Vagina (tissue), 2 donors: ENCODE measurements at regions not wholly inside any gene's neighbourhood (a gene's known extent, or its start where the extent isn't known, plus 50 kb on each side); places are given as distances from the start of the nearest gene placed in this dataset.

Experiments
- DNase-seq, 2 donors: peaks; one replicate each; pipeline ENCODE4 v3.0.0-alpha.2; 2017; ENCODE audit errors: extremely low spot score in 2 of 2
- H3K27ac ChIP-seq: fragments of 200-600 bp; sonication (generic); one replicate; pipeline ENCODE4 v1.5.1; 2019
- H3K27me3 ChIP-seq: fragments of 200-600 bp; sonication (generic); one replicate; pipeline ENCODE4 v1.5.1; 2019
- H3K36me3 ChIP-seq, 2 donors: fragments of 200-600 bp; sonication (generic); one replicate each; pipeline ENCODE4 v1.5.1; 2017 to 2019
- H3K4me1 ChIP-seq: fragments of 200-600 bp; sonication (generic); one replicate; pipeline ENCODE4 v1.5.1; 2019
- H3K4me3 ChIP-seq, 2 donors: fragments of 200-600 bp; sonication (generic); 1 replicate in 1 of 2; 2 replicates in 1 of 2; pipeline ENCODE4 v1.5.1; 2016 to 2019
- H3K9me3 ChIP-seq: fragments of 200-600 bp; sonication (generic); one replicate; pipeline ENCODE4 v1.5.1; 2019
- POLR2A ChIP-seq, 2 donors: fragments of 450-650 bp; IDR thresholded peaks; one replicate each; pipeline ENCODE4 v1.6.1; 2017; ENCODE audit warnings: antibody characterized with exemption in 2 of 2, mild to moderate bottlenecking in 2 of 2, moderate library complexity in 2 of 2
- POLR2AphosphoS5 ChIP-seq, 2 donors: sonication (generic); formaldehyde crosslinking; IDR thresholded peaks; one replicate each; pipeline ENCODE4 v1.9.0; 2017; ENCODE audit warnings: antibody characterized with exemption in 2 of 2, mild to moderate bottlenecking in 2 of 2, low read depth in 1 of 2; ENCODE audit not compliant: insufficient read depth in 1 of 2
- intact Hi-C: fragments of 100-400 bp; cut with DNase I; formaldehyde crosslinking; loops from one replicate; pipeline ENCODE4 v1.15.1; 2023
- TF ChIP-seq, protein P1 (sequence below), 3 experiments: fragments of 450-650 bp in 2 of 3; fragments of 200-600 bp in 1 of 3; sonication (generic) in 1 of 3; IDR thresholded peaks; one replicate each; pipeline ENCODE4 v1.5.1; 2017 to 2019; ENCODE audit warnings: antibody characterized with exemption in 3 of 3, mild to moderate bottlenecking in 2 of 3, moderate library complexity in 2 of 3

DNA sequence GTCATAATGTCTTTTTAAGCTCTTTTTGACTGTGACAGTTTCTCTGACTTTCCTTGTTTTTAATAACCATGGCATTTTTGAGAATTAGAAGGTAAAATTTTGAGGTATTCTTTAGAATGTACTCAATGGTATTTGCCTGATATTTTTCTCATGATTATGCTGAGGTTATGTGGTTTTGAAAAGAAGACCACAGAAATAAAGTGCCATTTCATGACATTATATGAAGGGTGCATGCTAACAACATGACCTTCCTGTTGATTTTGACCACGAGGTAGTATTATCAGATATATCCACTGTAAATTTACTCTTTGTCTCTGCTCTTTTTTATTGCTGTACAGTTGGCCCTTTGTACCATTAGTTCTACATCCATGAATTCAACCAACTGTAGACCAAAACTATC lies 1418.5 kb downstream of the PLA2G4A start:
- Histone ChIP-seq H3K9me3 (no peaks in the 10 kb centered on the region), H3K27me3 (no peaks in the 10 kb centered on the region), H3K4me1 (no peaks in the 10 kb centered on the region), H3K36me3 (no peaks in the 10 kb centered on the region), H3K27ac (no peak overlapping the region), H3K4me3 (no peak overlapping the region)
- intact Hi-C loops, result no loop called here
- no peak for DNase-seq
- TF ChIP-seq, protein P1, sequence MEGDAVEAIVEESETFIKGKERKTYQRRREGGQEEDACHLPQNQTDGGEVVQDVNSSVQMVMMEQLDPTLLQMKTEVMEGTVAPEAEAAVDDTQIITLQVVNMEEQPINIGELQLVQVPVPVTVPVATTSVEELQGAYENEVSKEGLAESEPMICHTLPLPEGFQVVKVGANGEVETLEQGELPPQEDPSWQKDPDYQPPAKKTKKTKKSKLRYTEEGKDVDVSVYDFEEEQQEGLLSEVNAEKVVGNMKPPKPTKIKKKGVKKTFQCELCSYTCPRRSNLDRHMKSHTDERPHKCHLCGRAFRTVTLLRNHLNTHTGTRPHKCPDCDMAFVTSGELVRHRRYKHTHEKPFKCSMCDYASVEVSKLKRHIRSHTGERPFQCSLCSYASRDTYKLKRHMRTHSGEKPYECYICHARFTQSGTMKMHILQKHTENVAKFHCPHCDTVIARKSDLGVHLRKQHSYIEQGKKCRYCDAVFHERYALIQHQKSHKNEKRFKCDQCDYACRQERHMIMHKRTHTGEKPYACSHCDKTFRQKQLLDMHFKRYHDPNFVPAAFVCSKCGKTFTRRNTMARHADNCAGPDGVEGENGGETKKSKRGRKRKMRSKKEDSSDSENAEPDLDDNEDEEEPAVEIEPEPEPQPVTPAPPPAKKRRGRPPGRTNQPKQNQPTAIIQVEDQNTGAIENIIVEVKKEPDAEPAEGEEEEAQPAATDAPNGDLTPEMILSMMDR (IDR thresholded peaks at IDR 0.05), result no peak

DNA sequence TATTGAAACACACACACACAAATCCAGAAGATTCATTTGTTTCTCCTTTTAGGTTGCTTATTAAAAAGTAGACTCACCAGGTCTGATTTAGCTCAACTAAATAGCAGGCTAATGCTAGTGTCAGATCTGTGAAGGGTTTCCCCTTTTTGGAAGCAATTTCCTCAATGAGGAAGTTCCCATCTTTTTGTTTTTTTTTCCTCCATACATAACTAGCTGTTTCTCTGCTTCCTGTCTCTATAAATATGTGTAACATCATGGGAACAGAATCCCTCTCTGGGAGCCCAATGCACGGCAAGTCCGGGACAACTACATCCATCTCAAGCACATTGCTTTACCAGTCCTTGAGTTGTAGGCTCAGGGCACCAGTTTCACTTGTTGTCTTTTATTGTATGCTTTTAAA lies 1421.1 kb downstream of the PLA2G4A start:
- no peaks in the 10 kb centered on the region for H3K4me1 ChIP-seq
- no peaks in the 10 kb centered on the region for H3K36me3 ChIP-seq
- no peak for TF ChIP-seq POLR2AphosphoS5 (IDR thresholded peaks at IDR 0.05; ENCODE audit: insufficient read depth in 1 of 2, low read depth in 1 of 2)
- TF ChIP-seq, protein P1 (IDR thresholded peaks at IDR 0.05), result no peak
- no peak for TF ChIP-seq POLR2A (IDR thresholded peaks at IDR 0.05)
- no peak for DNase-seq
- no peaks in the 10 kb centered on the region for H3K9me3 ChIP-seq
- H3K4me3 ChIP-seq, result no peak overlapping the region
- H3K27me3 ChIP-seq, result no peaks in the 10 kb centered on the region
- H3K27ac ChIP-seq, result no peak overlapping the region
- intact Hi-C loops, result no loop called here

DNA sequence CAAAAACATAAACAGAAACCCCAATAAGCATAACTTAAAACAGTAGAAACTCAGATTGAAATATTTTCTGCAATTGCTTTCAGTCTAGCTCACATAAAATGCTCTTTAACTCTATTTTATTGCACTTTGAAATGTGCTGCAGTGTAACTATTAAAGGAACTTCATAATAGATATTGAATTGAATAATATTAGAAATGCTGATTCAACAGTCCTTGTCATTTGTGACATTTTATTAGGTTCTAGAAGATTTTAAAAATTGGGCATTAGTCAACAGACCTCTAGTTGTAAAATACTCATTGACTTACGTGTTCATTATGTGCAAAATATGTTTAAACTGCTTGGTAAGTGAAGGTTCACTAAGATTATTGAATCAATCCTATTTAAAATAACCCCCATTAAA lies 1422.3 kb downstream of the PLA2G4A start:
- intact Hi-C loops, result no loop called here
- Histone ChIP-seq H3K4me1 (no peaks in the 10 kb centered on the region), H3K27me3 (no peaks in the 10 kb centered on the region)

DNA sequence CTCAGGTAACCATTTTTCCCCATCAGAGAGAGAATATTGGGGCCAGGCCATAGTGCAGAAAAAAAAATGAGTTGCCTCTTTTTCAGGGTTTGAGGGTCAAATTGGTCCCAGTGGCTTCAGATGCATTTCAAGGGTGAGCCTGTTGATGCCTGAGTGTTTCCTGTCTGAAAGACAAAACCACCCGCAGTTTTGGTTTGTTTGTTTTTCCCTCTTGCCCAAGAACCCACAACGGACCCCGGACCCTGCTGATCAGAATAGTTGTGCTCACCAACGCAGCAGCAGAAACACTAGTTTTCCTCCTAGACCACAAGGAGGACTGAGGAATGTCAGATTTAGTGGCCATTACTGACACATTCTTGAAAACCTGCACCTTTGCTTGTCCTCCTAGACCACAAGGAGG lies 1433.1 kb downstream of the PLA2G4A start:
- DNase-seq, result no peak
- Histone ChIP-seq H3K27me3 (no peaks in the 10 kb centered on the region), H3K36me3 (no peaks in the 10 kb centered on the region), H3K4me3 (no peak overlapping the region), H3K4me1 (no peaks in the 10 kb centered on the region), H3K9me3 (no peaks in the 10 kb centered on the region), H3K27ac (no peak overlapping the region)
- no peak for TF ChIP-seq POLR2A (IDR thresholded peaks at IDR 0.05)
- no peak for TF ChIP-seq POLR2AphosphoS5 (IDR thresholded peaks at IDR 0.05; ENCODE audit: insufficient read depth in 1 of 2, low read depth in 1 of 2)
- TF ChIP-seq, protein P1 (IDR thresholded peaks at IDR 0.05), result no peak
- intact Hi-C loops, result no loop called here

More for the DNA sequence above, 1422.3 kb downstream of the PLA2G4A start:
- H3K9me3 ChIP-seq, result no peaks in the 10 kb centered on the region
- no peak for TF ChIP-seq POLR2AphosphoS5 (IDR thresholded peaks at IDR 0.05; ENCODE audit: insufficient read depth in 1 of 2, low read depth in 1 of 2)
- no peak for TF ChIP-seq POLR2A (IDR thresholded peaks at IDR 0.05)
- TF ChIP-seq, protein P1 (IDR thresholded peaks at IDR 0.05), result no peak
- DNase-seq, result no peak
- H3K36me3 ChIP-seq, result no peaks in the 10 kb centered on the region
- H3K27ac ChIP-seq, result no peak overlapping the region
- H3K4me3 ChIP-seq, result no peak overlapping the region

DNA sequence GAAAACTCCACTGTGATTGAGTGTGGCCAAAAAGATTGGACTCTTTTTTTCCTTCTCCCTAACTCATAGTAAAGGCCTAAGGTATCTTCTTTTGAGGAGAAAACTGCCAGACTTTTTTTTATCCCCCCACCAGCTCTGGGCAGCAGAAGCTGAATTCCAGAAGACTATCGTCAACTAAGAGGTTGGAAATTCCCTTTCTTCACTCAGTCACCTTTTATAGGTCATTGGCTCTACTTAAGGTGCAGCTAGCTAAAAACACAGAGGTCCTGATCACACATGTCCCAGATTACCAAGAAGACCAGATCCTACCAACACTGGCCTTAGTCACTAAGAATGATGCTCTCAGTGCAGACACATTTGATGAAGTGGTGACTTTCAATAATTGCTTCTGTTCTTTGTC lies 1441.2 kb downstream of the PLA2G4A start:
- Histone ChIP-seq H3K27ac (no peak overlapping the region), H3K4me1 (no peaks in the 10 kb centered on the region), H3K27me3 (no peaks in the 10 kb centered on the region), H3K36me3 (no peaks in the 10 kb centered on the region), H3K4me3 (no peak overlapping the region), H3K9me3 (no peaks in the 10 kb centered on the region)
- no peak for TF ChIP-seq POLR2AphosphoS5 (IDR thresholded peaks at IDR 0.05; ENCODE audit: insufficient read depth in 1 of 2, low read depth in 1 of 2)
- no peak for TF ChIP-seq POLR2A (IDR thresholded peaks at IDR 0.05)
- TF ChIP-seq, protein P1 (IDR thresholded peaks at IDR 0.05), result no peak
- intact Hi-C loops, result no loop called here
- no peak for DNase-seq
